Astrocyte (in vitro differentiated cells and primary cell): ENCODE measurements at regions not wholly inside any gene's neighbourhood (a gene's known extent, or its start where the extent isn't known, plus 50 kb on each side); places are given as distances from the start of the nearest gene placed in this dataset.
"Not testable (repeated sequence)": the region's sequence is repeated elsewhere in the genome, so short reads cannot be mapped to it uniquely, and the experiment has no call there.

Experiments used
- DNase-seq: peaks from one replicate; pipeline ENCODE4 v3.0.0-alpha.2; 2010; ENCODE audit warnings: low read depth
- FAIRE-seq: peaks from 2 replicates; lab custom pipeline; 2011; peaks lifted over from hg19 to GRCh38; lab: Jason Lieb, UNC
- H2AFZ ChIP-seq: 2 replicates; pipeline ENCODE4 v1.6.0; 2012; ENCODE audit warnings: low read depth, low read length, inconsistent platforms
- H3K27ac ChIP-seq: 2 replicates; pipeline ENCODE4 v1.5.1; 2011; ENCODE audit warnings: low read depth, low read length, inconsistent platforms
- H3K27me3 ChIP-seq: 2 replicates; pipeline ENCODE4 v1.6.0; 2011; ENCODE audit warnings: low read length, inconsistent platforms; ENCODE audit not compliant: insufficient read depth
- H3K36me3 ChIP-seq: 2 replicates; pipeline ENCODE4 v1.5.1; 2011; ENCODE audit warnings: low read length, inconsistent platforms; ENCODE audit not compliant: insufficient read depth
- H3K4me1 ChIP-seq: 2 replicates; pipeline ENCODE4 v1.5.1; 2011; ENCODE audit warnings: low read length, inconsistent platforms; ENCODE audit not compliant: insufficient read depth
- H3K4me2 ChIP-seq: 2 replicates; pipeline ENCODE4 v1.6.0; 2012; ENCODE audit warnings: low read length, inconsistent platforms
- H3K4me3 ChIP-seq: 2 replicates; pipeline ENCODE4 v1.5.1; 2011; ENCODE audit warnings: low read depth, mild to moderate bottlenecking, low read length, inconsistent platforms; ENCODE audit not compliant: insufficient read depth
- H3K79me2 ChIP-seq: 2 replicates; pipeline ENCODE4 v1.6.0; 2012; ENCODE audit warnings: mild to moderate bottlenecking, low read length, inconsistent platforms; ENCODE audit not compliant: insufficient read depth
- H3K9ac ChIP-seq: 2 replicates; pipeline ENCODE4 v1.6.0; 2012; ENCODE audit warnings: mild to moderate bottlenecking, low read length, inconsistent platforms
- H3K9me3 ChIP-seq: 2 replicates; pipeline ENCODE4 v1.5.1; 2012; ENCODE audit warnings: low read depth, mild to moderate bottlenecking, low read length, inconsistent platforms; ENCODE audit not compliant: insufficient read depth
- H4K20me1 ChIP-seq: 2 replicates; pipeline ENCODE4 v1.6.0; 2012; ENCODE audit warnings: low read length, inconsistent platforms; ENCODE audit not compliant: insufficient read depth
- H3K27ac Mint-ChIP-seq: one replicate; pipeline ENCODE4 v1.8.0; 2021; ENCODE audit warnings: mild to moderate bottlenecking, mixed read lengths; ENCODE audit not compliant: unreplicated experiment
- H3K27me3 Mint-ChIP-seq: one replicate; pipeline ENCODE4 v1.8.0; 2021; ENCODE audit warnings: low read depth, mixed read lengths; ENCODE audit not compliant: unreplicated experiment
- H3K36me3 Mint-ChIP-seq: one replicate; pipeline ENCODE4 v1.8.0; 2021; ENCODE audit warnings: low read depth, mixed read lengths; ENCODE audit not compliant: unreplicated experiment
- H3K4me1 Mint-ChIP-seq: one replicate; pipeline ENCODE4 v1.8.0; 2021; ENCODE audit warnings: low read depth, mixed read lengths; ENCODE audit not compliant: unreplicated experiment
- H3K4me3 Mint-ChIP-seq: one replicate; pipeline ENCODE4 v1.8.0; 2021; ENCODE audit warnings: mild to moderate bottlenecking, moderate library complexity, mixed read lengths; ENCODE audit not compliant: unreplicated experiment
- H3K9me3 Mint-ChIP-seq: one replicate; pipeline ENCODE4 v1.8.0; 2021; ENCODE audit warnings: mild to moderate bottlenecking, mixed read lengths; ENCODE audit not compliant: unreplicated experiment

- not testable (repeated sequence) for H3K79me2 ChIP-seq, H3K36me3 Mint-ChIP-seq, H3K27me3 Mint-ChIP-seq, H4K20me1 ChIP-seq, H3K4me1 Mint-ChIP-seq, H3K4me2 ChIP-seq, H3K9me3 ChIP-seq, DNase-seq, H3K4me1 ChIP-seq, H3K4me3 ChIP-seq, H3K36me3 ChIP-seq, H3K9ac ChIP-seq, H2AFZ ChIP-seq, FAIRE-seq, H3K27ac Mint-ChIP-seq, H3K27me3 ChIP-seq, H3K27ac ChIP-seq, H3K9me3 Mint-ChIP-seq, H3K4me3 Mint-ChIP-seq
These were observed 76.5 kb upstream of the FBXO28 start for GRCh38 chr1:224037362-224037761.

- not testable (repeated sequence) for H3K36me3 Mint-ChIP-seq
These were observed 81.2 kb upstream of the FBXO28 start for GRCh38 chr1:224032608-224033276.

GRCh38 chr1:224031986-224032385, 81.9 kb upstream of the FBXO28 start:
- not testable (repeated sequence) for H3K27ac Mint-ChIP-seq, H3K27me3 Mint-ChIP-seq, H3K36me3 ChIP-seq, H4K20me1 ChIP-seq, H3K27me3 ChIP-seq, H3K9me3 ChIP-seq, H3K79me2 ChIP-seq, H3K4me1 Mint-ChIP-seq, H3K27ac ChIP-seq, H3K4me1 ChIP-seq, FAIRE-seq, H2AFZ ChIP-seq, H3K36me3 Mint-ChIP-seq, H3K4me3 ChIP-seq, DNase-seq, H3K4me3 Mint-ChIP-seq, H3K4me2 ChIP-seq, H3K9me3 Mint-ChIP-seq, H3K9ac ChIP-seq

More at GRCh38 chr1:224032608-224033276, 81.2 kb upstream of the FBXO28 start:
- H3K4me2 ChIP-seq, H3K9me3 ChIP-seq, H3K4me3 Mint-ChIP-seq, H3K36me3 ChIP-seq, H3K4me1 Mint-ChIP-seq, H2AFZ ChIP-seq, H3K4me1 ChIP-seq, H4K20me1 ChIP-seq, H3K27ac Mint-ChIP-seq, H3K27me3 ChIP-seq, FAIRE-seq, H3K9me3 Mint-ChIP-seq, DNase-seq, H3K79me2 ChIP-seq, H3K27me3 Mint-ChIP-seq, H3K4me3 ChIP-seq, H3K27ac ChIP-seq, H3K9ac ChIP-seq: not testable (repeated sequence)

- H3K9ac ChIP-seq, H3K4me3 Mint-ChIP-seq, H2AFZ ChIP-seq, H3K27me3 Mint-ChIP-seq, H3K9me3 ChIP-seq, H3K4me3 ChIP-seq, H3K27ac ChIP-seq, H4K20me1 ChIP-seq, H3K4me1 Mint-ChIP-seq, H3K36me3 Mint-ChIP-seq, FAIRE-seq, H3K79me2 ChIP-seq, DNase-seq, H3K27me3 ChIP-seq, H3K9me3 Mint-ChIP-seq, H3K4me1 ChIP-seq, H3K27ac Mint-ChIP-seq, H3K4me2 ChIP-seq, H3K36me3 ChIP-seq: not testable (repeated sequence)
These were observed 83.7 kb upstream of the FBXO28 start for GRCh38 chr1:224030257-224030656.

- H3K36me3 Mint-ChIP-seq, H3K4me3 ChIP-seq, DNase-seq, H3K4me2 ChIP-seq, H3K27me3 Mint-ChIP-seq, H3K9me3 Mint-ChIP-seq, FAIRE-seq, H3K9ac ChIP-seq, H3K4me3 Mint-ChIP-seq, H3K79me2 ChIP-seq, H4K20me1 ChIP-seq, H3K27ac ChIP-seq, H3K36me3 ChIP-seq, H3K27me3 ChIP-seq, H3K9me3 ChIP-seq, H3K4me1 Mint-ChIP-seq, H3K27ac Mint-ChIP-seq, H2AFZ ChIP-seq, H3K4me1 ChIP-seq: not testable (repeated sequence)
These were observed 84.5 kb upstream of the FBXO28 start for GRCh38 chr1:224029286-224030025.

- FAIRE-seq, H3K36me3 ChIP-seq, H3K4me2 ChIP-seq, H3K79me2 ChIP-seq, H3K4me1 ChIP-seq, H3K4me3 Mint-ChIP-seq, H3K9ac ChIP-seq, H4K20me1 ChIP-seq, H2AFZ ChIP-seq, H3K27me3 Mint-ChIP-seq, H3K4me1 Mint-ChIP-seq, H3K9me3 ChIP-seq, H3K36me3 Mint-ChIP-seq, H3K27ac Mint-ChIP-seq, DNase-seq, H3K27me3 ChIP-seq, H3K27ac ChIP-seq, H3K9me3 Mint-ChIP-seq, H3K4me3 ChIP-seq: not testable (repeated sequence)
These were observed 85.1 kb upstream of the FBXO28 start for GRCh38 chr1:224028802-224029201.
